AG20443 (cell line): ENCODE measurements at regions not wholly inside any gene's neighbourhood (a gene's known extent, or its start where the extent isn't known, plus 50 kb on each side); places are given as distances from the start of the nearest gene placed in this dataset.
"Not testable (repeated sequence)": the region's sequence is repeated elsewhere in the genome, so short reads cannot be mapped to it uniquely, and the experiment has no call there.

Source experiments
- DNase-seq: peaks from one replicate; pipeline ENCODE4 v3.0.0; 2012; ENCODE audit warnings: low spot score, mixed read lengths

GRCh38 chr2:184203661-184204060 is 394.7 kb upstream of the ZNF804A start:
- DNase-seq = no peak

- no peak for DNase-seq
Observed at GRCh38 chr2:184205048-184205596, 393.2 kb upstream of the ZNF804A start.

DNA sequence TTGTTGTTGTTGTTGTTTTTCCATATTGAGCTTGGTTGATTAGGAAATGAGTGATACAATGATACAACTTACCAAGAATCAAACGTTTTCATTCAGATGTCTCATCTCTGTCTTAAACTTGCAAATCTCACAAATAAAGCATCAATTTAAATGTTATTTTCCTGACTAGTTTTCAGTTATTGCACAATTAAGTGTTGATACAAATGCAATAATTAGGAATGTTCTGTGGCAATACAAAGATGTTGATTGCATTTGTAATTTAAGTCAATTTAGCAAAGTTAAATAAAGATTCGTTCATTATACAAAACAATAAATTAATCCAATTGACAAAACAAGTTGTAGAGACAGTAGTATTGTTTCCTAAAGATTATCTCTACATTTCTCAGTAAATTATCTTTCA is 392.3 kb upstream of the ZNF804A start:
- no peak for DNase-seq

GRCh38 chr2:184210329-184210728 is 388.0 kb upstream of the ZNF804A start:
- no peak for DNase-seq

- DNase-seq = no peak
Observed at GRCh38 chr2:184215745-184216144, 382.6 kb upstream of the ZNF804A start.

GRCh38 chr2:184256611-184257010 is 341.7 kb upstream of the ZNF804A start:
- no peak for DNase-seq

GRCh38 chr2:184261331-184261730 is 337.0 kb upstream of the ZNF804A start:
- no peak for DNase-seq

GRCh38 chr2:184261818-184262217 is 336.5 kb upstream of the ZNF804A start:
- DNase-seq = no peak

- DNase-seq = no peak
Observed at GRCh38 chr2:184268900-184269477, 329.3 kb upstream of the ZNF804A start.

- no peak for DNase-seq
Observed at GRCh38 chr2:184270660-184271059, 327.7 kb upstream of the ZNF804A start.

- no peak for DNase-seq
Observed at GRCh38 chr2:184272056-184272455, 326.3 kb upstream of the ZNF804A start.

DNA sequence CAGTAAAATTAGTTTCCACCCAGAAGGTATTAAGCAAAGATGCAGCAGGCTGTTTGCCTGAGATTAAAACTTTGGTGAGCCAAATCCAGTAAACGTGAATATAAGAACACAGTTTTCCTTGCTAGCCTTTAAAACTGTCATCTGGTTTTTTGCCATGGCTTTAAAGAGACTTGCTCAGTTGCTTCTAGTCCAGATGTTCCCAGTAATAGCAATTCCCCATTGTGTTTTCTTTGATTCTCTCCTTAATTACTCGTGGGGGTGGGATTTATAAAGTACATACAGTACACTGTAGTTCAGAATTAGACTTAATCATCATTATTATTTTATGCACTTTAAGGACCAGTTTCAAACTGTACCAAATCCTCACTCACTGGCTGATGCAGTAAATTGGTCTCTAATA is 303.5 kb upstream of the ZNF804A start:
- DNase-seq = no peak

DNA sequence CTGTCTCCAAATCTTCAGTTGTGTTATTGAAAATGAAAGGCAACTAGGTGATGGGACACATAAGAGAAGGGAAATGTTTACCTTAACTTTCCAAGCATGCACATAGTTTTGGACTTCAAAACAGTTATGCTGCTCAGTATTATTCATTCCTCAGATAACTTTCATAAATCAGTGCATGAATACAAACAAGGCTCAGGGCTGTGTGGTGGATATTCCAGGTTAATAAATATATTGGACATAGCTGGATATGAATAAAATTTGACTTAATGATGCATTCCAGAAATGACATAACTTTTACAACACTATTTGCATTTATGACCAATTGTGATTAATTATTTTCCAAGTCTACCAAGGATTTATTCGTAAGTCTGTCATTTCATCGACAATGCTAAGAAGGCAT is 301.2 kb upstream of the ZNF804A start:
- DNase-seq = no peak

GRCh38 chr2:184302506-184302905 is 295.8 kb upstream of the ZNF804A start:
- DNase-seq = no peak

GRCh38 chr2:184304006-184304405 is 294.3 kb upstream of the ZNF804A start:
- DNase-seq = no peak

- no peak for DNase-seq
Observed at GRCh38 chr2:184305105-184305504, 293.2 kb upstream of the ZNF804A start.

- no peak for DNase-seq
Observed at GRCh38 chr2:184308706-184309105, 289.6 kb upstream of the ZNF804A start.

DNA sequence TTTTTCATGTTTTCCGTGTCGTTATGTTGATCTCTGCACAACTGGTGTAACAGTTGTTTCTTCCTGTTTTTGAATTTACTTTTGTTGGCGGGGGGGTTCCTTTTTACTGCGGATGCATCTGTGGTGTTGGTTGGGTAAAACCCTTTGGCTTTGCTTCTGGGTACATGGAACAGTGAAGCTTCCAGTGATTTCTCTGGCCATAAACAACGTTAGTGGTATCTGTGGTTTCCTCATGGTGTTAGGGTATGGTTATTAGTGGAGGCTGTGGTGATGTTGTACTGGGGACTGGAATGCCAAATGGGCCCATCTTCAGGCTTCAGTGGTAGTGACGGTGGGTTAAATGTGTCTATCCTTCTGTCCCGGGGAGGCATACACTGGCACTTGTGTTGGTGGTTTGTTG is 285.4 kb upstream of the ZNF804A start:
- DNase-seq = no peak

DNA sequence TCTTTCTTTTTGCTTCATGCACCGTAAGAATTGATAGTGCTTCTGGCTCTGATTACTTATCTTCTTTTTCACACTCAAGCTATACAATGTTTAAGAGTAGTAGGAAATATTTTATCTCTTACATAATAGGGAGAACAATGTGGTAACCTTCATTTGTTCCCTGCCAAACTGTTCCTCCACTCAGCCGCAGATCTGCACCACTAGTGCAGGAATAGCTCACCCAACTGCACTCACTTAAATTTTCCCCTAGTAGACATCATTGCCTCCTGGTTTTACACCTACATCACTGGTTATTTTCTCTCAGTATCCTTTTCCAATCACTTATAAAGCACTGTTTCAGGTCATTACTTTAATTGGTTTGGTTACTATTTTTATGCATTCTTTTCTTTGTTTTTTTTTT is 283.5 kb upstream of the ZNF804A start:
- no peak for DNase-seq

DNA sequence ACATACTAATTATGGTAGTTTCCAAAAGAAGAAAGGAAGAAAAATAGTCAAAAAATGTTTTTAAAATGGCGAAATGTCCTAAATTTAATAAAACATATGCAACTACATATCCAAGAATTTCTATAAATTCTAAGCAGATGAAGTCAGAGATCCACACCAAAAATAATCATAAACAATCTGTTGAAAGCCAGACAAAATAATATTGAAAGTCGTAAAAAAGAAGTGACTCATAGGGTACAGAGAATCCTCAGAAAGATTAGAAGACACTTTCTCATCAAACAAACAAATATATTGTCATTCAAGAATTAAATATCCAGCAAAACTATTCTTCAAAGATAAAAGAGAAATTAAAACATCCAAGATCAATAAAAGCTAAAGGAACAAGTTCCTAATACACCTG is 281.4 kb upstream of the ZNF804A start:
- no peak for DNase-seq

GRCh38 chr2:184322615-184323014 is 275.7 kb upstream of the ZNF804A start:
- no peak for DNase-seq

GRCh38 chr2:184326066-184326465 is 272.3 kb upstream of the ZNF804A start:
- no peak for DNase-seq

DNA sequence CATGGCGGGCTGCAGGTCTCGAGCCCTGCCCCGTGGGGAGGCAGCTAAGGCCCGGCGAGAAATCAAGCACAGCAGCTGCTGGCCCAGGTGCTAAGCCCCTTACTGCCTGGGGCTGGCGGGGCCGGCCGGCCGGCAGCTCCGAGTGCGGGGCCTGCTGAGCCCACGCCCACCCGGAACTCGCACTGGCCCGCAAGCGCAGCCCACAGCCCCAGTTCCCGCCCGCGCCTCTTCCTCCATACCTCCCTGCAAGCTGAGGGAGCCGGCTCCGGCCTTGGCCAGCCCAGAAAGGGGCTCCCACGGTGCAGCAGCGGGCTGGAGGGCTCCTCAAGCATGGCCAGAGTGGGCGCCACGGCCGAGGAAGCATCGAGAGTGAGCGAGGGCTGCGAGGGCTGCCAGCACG is 270.5 kb upstream of the ZNF804A start:
- not testable (repeated sequence) for DNase-seq

DNA sequence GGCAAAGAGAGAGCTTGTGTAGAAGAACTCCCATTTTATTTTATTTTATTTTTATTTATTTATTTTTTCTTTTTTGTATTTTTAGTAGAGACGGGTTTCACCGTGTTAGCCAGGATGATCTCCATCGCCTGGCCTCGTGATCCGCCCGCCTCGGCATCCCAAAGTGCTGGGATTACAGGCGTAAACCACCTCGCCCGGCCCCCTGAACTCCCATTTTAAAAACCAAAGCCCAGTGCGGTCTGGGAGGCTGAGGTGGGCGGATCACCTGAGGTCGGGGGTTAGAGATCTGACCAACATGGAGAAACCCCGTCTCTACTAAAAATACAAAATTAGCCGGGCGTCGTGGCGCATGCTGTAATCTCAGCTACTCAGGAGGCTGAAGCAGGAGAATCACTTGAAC is 267.8 kb upstream of the ZNF804A start:
- DNase-seq = not testable (repeated sequence)
